Kidney (tissue), 13 donors: ENCODE measurements at regions not wholly inside any gene's neighbourhood (a gene's known extent, or its start where the extent isn't known, plus 50 kb on each side); places are given as distances from the start of the nearest gene placed in this dataset.

Experiments
- DNase-seq, 5 donors: peaks; one replicate each; pipeline ENCODE4 v3.0.0-alpha.2; 2013 to 2020
- FAIRE-seq: peaks from 2 replicates; lab custom pipeline; 2012; peaks lifted over from hg19 to GRCh38; lab: Jason Lieb, UNC
- H3K27ac ChIP-seq, 2 donors: one replicate each; pipeline ENCODE4 v1.7.0; 2013; ENCODE audit warnings: low read depth in 2 of 2, low read length in 2 of 2, inconsistent platforms in 1 of 2
- H3K27me3 ChIP-seq: one replicate; pipeline ENCODE4 v1.7.1; 2013; ENCODE audit warnings: low read length, inconsistent platforms; ENCODE audit not compliant: control insufficient read depth, insufficient read depth
- H3K36me3 ChIP-seq, 3 donors: one replicate each; pipeline versions ENCODE4 v1.7.0 to v1.7.1; 2013; ENCODE audit warnings: low read length in 3 of 3, control low read depth in 1 of 3, inconsistent platforms in 1 of 3; ENCODE audit not compliant: insufficient read depth in 3 of 3, control insufficient read depth in 2 of 3
- H3K4me1 ChIP-seq, 3 donors: one replicate each; pipeline versions ENCODE4 v1.7.0 to v1.7.1; 2013; ENCODE audit warnings: low read length in 3 of 3, inconsistent platforms in 1 of 3, low read depth in 1 of 3; ENCODE audit not compliant: control insufficient read depth in 2 of 3, insufficient read depth in 2 of 3
- H3K4me3 ChIP-seq, 3 donors: one replicate each; pipeline versions ENCODE4 v1.7.0 to v1.8.1; 2013; ENCODE audit warnings: low read length in 3 of 3, control low read depth in 1 of 3, inconsistent platforms in 1 of 3
- H3K9ac ChIP-seq, 3 donors: one replicate each; pipeline versions ENCODE4 v1.7.0 to v1.7.1; 2013; ENCODE audit warnings: low read length in 3 of 3, control low read depth in 1 of 3, inconsistent platforms in 1 of 3
- H3K9me3 ChIP-seq, 3 donors: one replicate each; pipeline versions ENCODE4 v1.7.0 to v1.7.1; 2013; ENCODE audit warnings: low read length in 3 of 3, control low read depth in 1 of 3, inconsistent platforms in 1 of 3; ENCODE audit not compliant: control insufficient read depth in 2 of 3, insufficient read depth in 1 of 3
- intact Hi-C: fragments of 100-400 bp; cut with DNase I; formaldehyde crosslinking; loops from one replicate; pipeline ENCODE4 v1.11.1; 2022
- TF ChIP-seq, protein P1 (sequence below): IDR thresholded peaks from 3 replicates; pipeline ENCODE4 v1.5.1; 2012; ENCODE audit warnings: mild to moderate bottlenecking, moderate library complexity, borderline replicate concordance; ENCODE audit not compliant: insufficient read depth; ENCODE audit errors: extremely low read depth
- donor health status: control.
- donor health status: control.
- donor health status: control.
- donor health status: control.
- donor health status: control.
- donor health status: DM: yes; HTN: yes; CAD: no.
- donor health status: Normal renal cell carcinoma (clear cell type).

DNA sequence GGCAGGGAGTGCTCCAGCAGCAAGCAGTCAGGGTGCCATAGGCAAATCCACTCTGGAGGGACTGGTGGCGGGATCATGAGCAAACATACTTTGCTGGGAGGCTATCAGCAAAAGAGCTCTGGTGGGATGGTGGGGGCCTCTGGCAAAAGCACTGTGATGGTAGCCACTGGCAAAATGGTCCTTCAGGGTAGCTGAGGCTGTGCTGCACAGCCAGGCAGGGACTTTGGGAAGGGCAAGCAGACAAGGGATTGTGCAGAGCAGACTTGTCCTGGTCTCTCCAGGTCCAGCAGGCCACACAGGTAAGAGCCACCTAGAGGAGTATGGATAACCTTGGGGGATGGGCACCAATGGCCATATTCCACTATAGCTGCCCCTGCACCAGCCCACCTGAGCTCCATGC is 129.4 kb upstream of the OTOS start:
- H3K4me1 ChIP-seq = no peaks in the 10 kb centered on the region
- FAIRE-seq (no peak), DNase-seq (peak in 1 of 5 donors; percentile 23)
- TF ChIP-seq, protein P1, sequence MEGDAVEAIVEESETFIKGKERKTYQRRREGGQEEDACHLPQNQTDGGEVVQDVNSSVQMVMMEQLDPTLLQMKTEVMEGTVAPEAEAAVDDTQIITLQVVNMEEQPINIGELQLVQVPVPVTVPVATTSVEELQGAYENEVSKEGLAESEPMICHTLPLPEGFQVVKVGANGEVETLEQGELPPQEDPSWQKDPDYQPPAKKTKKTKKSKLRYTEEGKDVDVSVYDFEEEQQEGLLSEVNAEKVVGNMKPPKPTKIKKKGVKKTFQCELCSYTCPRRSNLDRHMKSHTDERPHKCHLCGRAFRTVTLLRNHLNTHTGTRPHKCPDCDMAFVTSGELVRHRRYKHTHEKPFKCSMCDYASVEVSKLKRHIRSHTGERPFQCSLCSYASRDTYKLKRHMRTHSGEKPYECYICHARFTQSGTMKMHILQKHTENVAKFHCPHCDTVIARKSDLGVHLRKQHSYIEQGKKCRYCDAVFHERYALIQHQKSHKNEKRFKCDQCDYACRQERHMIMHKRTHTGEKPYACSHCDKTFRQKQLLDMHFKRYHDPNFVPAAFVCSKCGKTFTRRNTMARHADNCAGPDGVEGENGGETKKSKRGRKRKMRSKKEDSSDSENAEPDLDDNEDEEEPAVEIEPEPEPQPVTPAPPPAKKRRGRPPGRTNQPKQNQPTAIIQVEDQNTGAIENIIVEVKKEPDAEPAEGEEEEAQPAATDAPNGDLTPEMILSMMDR = no peak
- H3K27ac ChIP-seq = no peak overlapping the region
- no peak overlapping the region for H3K4me3 ChIP-seq
- H3K9me3 ChIP-seq = peaks cover 0 to 4% (median 0%) of the 10 kb centered on the region in 3 donors
- intact Hi-C loops = no loop called here
- H3K27me3 ChIP-seq = no peaks in the 10 kb centered on the region
- no peak overlapping the region for H3K9ac ChIP-seq
- H3K36me3 ChIP-seq = no peaks in the 10 kb centered on the region

DNA sequence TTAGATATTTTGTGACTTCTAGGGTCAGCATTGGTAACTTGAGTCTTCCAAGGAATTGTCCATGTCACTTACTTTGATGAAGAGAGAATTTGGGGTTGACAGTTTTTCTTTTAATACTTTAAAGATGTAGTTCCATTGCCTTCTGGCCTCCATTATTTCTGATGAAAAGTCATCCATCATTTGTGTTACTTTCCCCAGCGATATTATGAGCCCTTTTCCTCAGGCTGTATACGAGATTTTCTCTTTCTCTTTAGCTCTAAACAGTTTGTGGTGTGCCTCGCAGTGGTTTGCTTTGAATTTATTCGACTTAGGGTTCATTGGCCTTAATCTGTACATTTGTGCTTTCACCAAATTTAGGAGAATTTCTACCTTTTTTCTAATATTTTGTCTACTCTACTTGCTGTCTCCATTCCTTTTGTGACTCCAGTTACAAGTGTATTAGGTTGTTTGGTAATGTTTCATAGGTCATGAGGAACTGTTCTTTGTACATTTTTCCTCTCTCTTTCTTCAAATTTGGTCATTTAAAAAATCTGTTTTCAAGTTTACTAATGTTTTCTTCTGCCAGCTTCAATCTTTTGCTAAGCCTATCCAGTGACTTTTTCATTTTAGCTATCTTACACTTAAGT is 131.4 kb upstream of the OTOS start:
- TF ChIP-seq, protein P1 = no peak
- no peak overlapping the region for H3K9ac ChIP-seq
- intact Hi-C loops = no loop called here
- H3K27me3 ChIP-seq = no peaks in the 10 kb centered on the region
- no peak overlapping the region for H3K27ac ChIP-seq
- H3K4me1 ChIP-seq = no peaks in the 10 kb centered on the region
- FAIRE-seq = no peak
- no peaks in the 10 kb centered on the region for H3K36me3 ChIP-seq
- no peak for DNase-seq
- peaks cover 0 to 4% (median 0%) of the 10 kb centered on the region in 3 donors for H3K9me3 ChIP-seq
- H3K4me3 ChIP-seq = no peak overlapping the region

DNA sequence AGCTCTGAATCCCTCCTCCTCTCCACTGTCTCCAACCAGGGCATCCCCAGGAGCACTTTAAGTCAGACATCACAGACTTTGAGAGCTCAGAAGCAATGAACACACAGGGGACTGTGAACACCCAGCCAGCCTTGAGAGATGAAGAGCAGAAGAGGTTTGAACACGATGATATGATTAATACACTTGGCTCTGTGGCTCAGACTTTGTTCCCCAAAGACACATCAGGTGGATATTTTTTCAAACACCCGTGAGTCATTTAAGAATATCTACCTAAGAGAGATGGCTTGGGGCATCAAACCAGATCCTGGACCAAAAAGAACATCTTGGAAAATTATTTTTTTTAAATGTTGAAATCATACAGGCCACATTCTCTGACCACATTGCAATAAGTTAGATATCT is 134.9 kb upstream of the OTOS start:
- H3K4me1 ChIP-seq = no peaks in the 10 kb centered on the region
- H3K36me3 ChIP-seq = no peaks in the 10 kb centered on the region
- intact Hi-C loops = no loop called here
- H3K27me3 ChIP-seq = no peaks in the 10 kb centered on the region
- TF ChIP-seq, protein P1 = no peak
- no peak overlapping the region for H3K27ac ChIP-seq
- no peak overlapping the region for H3K9ac ChIP-seq
- FAIRE-seq (no peak), DNase-seq (no peak)
- peaks cover 0 to 4% (median 0%) of the 10 kb centered on the region in 3 donors for H3K9me3 ChIP-seq
- no peak overlapping the region for H3K4me3 ChIP-seq
